ENCODE measurements at regions not wholly inside any gene's neighbourhood (a gene's known extent, or its start where the extent isn't known, plus 50 kb on each side); places are given as distances from the start of the nearest gene placed in this dataset.

DNA sequence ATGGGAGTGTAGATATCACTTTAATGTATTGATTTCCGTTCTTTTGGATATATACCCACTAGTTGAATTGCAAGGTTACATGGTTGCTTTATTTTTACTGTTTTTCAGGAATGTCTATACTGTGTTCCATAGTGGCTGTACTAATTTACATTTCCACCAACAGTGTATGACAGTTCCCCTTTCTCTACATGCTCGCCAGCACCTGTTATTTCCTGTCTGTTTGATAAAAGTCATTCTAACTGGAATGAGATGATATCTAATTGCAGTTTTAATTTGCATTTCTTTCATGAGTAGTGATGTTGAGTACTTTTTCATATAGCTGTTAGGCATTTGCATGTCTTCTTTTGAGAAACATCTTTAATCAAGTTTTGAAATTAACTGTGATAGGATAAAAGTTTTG is 818.6 kb downstream of the SLITRK6 start:
- TF ChIP-seq, protein P1, sequence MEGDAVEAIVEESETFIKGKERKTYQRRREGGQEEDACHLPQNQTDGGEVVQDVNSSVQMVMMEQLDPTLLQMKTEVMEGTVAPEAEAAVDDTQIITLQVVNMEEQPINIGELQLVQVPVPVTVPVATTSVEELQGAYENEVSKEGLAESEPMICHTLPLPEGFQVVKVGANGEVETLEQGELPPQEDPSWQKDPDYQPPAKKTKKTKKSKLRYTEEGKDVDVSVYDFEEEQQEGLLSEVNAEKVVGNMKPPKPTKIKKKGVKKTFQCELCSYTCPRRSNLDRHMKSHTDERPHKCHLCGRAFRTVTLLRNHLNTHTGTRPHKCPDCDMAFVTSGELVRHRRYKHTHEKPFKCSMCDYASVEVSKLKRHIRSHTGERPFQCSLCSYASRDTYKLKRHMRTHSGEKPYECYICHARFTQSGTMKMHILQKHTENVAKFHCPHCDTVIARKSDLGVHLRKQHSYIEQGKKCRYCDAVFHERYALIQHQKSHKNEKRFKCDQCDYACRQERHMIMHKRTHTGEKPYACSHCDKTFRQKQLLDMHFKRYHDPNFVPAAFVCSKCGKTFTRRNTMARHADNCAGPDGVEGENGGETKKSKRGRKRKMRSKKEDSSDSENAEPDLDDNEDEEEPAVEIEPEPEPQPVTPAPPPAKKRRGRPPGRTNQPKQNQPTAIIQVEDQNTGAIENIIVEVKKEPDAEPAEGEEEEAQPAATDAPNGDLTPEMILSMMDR (IDR thresholded peaks at IDR 0.05; ENCODE audit: borderline replicate concordance, extremely low read depth, low read length, poor library complexity, severe bottlenecking), result no peak
- TF ChIP-seq EZH2 (IDR thresholded peaks at IDR 0.05; ENCODE audit: borderline replicate concordance, low read depth, low read length, severe bottlenecking), result no peak
